Pancreas (tissue), 10 donors: ENCODE measurements at regions not wholly inside any gene's neighbourhood (a gene's known extent, or its start where the extent isn't known, plus 50 kb on each side); places are given as distances from the start of the nearest gene placed in this dataset.

Experiments used
- ATAC-seq, 4 donors: fragments of 200-7000 bp; cut with Tn5 transposase; one replicate each; pipeline versions ENCODE4 v1.8.0 to v1.9.1; 2020; ENCODE audit warnings: mild to moderate bottlenecking in 4 of 4, moderate library complexity in 4 of 4
- DNase-seq, 6 donors: peaks; one replicate each; pipeline ENCODE4 v3.0.0-alpha.2; 2020
- FAIRE-seq: peaks from 2 replicates; lab custom pipeline; 2012; peaks lifted over from hg19 to GRCh38; lab: Jason Lieb, UNC
- H3K27ac ChIP-seq, 4 donors: fragments of 200-600 bp; sonication (generic); 1 replicate in 3 of 4; 2 replicates in 1 of 4; pipeline versions ENCODE4 v1.5.0 to v1.8.0; 2020
- H3K27me3 ChIP-seq, 4 donors: fragments of 200-600 bp; one replicate each; pipeline ENCODE4 v1.8.0; 2021
- H3K36me3 ChIP-seq, 3 donors: fragments of 200-600 bp; sonication (generic) in 1 of 3; one replicate each; pipeline versions ENCODE4 v1.5.0 to v1.8.0; 2020 to 2021
- H3K4me1 ChIP-seq, 3 donors: fragments of 200-600 bp; one replicate each; pipeline ENCODE4 v1.8.0; 2021
- H3K4me3 ChIP-seq, 4 donors: fragments of 200-600 bp; sonication (generic) in 2 of 4; one replicate each; pipeline versions ENCODE4 v1.5.0 to v1.8.0; 2020 to 2021
- H3K9me3 ChIP-seq, 4 donors: fragments of 200-600 bp; one replicate each; pipeline ENCODE4 v1.8.0; 2021
- WGBS, 2 donors: extraction: QIAGEN DNeasy Blood & Tissue Kit; methylation state at CpG; one replicate each; pipeline ENCODE4 v1.1.7; 2013; 5-methylcytosine and 5-hydroxymethylcytosine counted together
- intact Hi-C, 3 donors: fragments of 100-400 bp; cut with DNase I; formaldehyde crosslinking; loops; one replicate each; pipeline versions ENCODE4 v1.11.1 to v1.14.2; 2022
- TF ChIP-seq, protein P1 (sequence below), 4 donors: fragments of 200-600 bp; sonication (generic) in 3 of 4; IDR thresholded peaks; one replicate each; pipeline versions ENCODE4 v1.5.0 to v1.8.0; 2021; ENCODE audit warnings: antibody characterized with exemption in 4 of 4
- donor health status: healthy with polysubstance abuse.
- donor health status: DM: no; HTN: no; CAD: no; lungs with moderate emphysema.
- donor health status: DM: no; HTN: no; CAD: no.
- donor health status: control.
- donor health status: control.
- donor health status: Bipolar disorder and iron deficiency.
- donor health status: DM: yes; HTN: yes; CAD: no.
- donor health status: DM: no; HTN: no; CAD: no.
- donor health status: DM: no; HTN: no; CAD: no.
- donor health status: DM: yes; HTN: yes; CAD: no.

DNA sequence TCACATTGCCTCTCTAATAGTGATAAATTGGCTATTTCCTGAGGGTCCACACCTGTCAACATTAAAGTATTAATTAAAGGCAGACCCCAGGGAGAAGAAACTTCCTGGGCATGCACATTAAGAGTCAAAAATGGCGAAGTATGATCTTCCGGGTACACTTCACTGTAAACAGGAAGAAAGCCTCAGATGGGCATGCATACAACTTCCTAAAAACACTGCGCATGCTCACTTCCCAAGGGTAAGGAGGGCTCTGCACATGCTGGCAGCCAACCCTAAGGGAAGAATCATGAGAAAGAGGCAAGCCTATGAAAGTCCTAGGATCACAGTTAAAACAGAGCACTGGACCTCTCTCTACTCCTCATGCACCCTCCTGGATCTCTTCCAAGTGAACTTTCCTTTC, 80.1 kb upstream of the IMMP2L start:
- Histone ChIP-seq H3K27ac (no peak overlapping the region), H3K9me3 (no peaks in the 10 kb centered on the region), H3K4me1 (no peaks in the 10 kb centered on the region), H3K4me3 (no peak overlapping the region), H3K27me3 (no peaks in the 10 kb centered on the region), H3K36me3 (no peaks in the 10 kb centered on the region)
- 86 to 89% methylated on average over 3 of the region's 3 CpGs for whole genome bisulfite sequencing, 2 donors
- no peak for FAIRE-seq
- no peak for DNase-seq
- intact Hi-C loops = no loop called here
- TF ChIP-seq, protein P1, sequence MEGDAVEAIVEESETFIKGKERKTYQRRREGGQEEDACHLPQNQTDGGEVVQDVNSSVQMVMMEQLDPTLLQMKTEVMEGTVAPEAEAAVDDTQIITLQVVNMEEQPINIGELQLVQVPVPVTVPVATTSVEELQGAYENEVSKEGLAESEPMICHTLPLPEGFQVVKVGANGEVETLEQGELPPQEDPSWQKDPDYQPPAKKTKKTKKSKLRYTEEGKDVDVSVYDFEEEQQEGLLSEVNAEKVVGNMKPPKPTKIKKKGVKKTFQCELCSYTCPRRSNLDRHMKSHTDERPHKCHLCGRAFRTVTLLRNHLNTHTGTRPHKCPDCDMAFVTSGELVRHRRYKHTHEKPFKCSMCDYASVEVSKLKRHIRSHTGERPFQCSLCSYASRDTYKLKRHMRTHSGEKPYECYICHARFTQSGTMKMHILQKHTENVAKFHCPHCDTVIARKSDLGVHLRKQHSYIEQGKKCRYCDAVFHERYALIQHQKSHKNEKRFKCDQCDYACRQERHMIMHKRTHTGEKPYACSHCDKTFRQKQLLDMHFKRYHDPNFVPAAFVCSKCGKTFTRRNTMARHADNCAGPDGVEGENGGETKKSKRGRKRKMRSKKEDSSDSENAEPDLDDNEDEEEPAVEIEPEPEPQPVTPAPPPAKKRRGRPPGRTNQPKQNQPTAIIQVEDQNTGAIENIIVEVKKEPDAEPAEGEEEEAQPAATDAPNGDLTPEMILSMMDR (IDR thresholded peaks at IDR 0.05) = no peak
- ATAC-seq = no peak

DNA sequence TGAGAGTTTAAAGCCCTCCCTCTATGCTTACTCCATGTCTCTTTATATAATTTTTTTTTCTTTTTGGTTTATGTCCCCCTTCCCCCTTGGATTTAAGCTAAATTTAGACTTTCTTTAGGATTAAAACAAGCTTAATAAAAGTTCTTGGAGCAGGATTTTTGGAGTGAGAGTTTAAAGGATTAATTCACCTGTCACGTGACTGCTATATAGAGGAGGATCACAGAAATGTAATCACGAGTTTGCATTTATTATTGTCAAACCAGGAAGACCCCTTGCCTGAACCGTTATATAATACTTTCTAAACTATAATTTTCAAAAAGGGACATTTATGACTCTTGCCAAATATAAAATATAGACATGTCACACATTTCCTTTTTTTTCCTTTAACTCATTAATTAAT, 78.1 kb upstream of the IMMP2L start:
- Histone ChIP-seq H3K4me1 (no peaks in the 10 kb centered on the region), H3K27me3 (no peaks in the 10 kb centered on the region), H3K27ac (no peak overlapping the region), H3K36me3 (no peaks in the 10 kb centered on the region), H3K4me3 (no peak overlapping the region), H3K9me3 (no peaks in the 10 kb centered on the region)
- ATAC-seq = no peak
- 47 to 61% methylated on average over 3 of the region's 3 CpGs for WGBS, 2 donors
- FAIRE-seq = no peak
- TF ChIP-seq, protein P1 (IDR thresholded peaks at IDR 0.05) = no peak
- DNase-seq = no peak
- intact Hi-C loops = no loop called here

DNA sequence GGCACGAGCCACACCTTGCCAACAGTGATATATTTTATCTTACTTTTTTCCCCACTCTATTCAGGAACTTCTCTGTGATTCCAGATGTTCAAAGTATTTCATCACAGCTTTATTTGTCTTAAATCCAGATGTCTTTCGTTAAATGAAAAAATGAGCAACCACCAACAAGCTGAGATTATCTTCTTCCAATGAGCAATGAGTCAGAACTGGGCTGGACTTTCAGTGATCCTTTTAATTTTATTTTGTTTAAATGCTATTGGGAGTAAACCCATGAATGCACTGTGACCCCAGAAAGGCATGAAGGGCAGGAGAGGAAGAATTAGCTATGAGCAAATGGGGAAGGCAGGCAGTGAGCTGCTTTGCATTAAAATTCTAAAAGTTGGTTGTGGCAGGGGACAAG, 77.6 kb upstream of the IMMP2L start:
- no peak for ATAC-seq
- 43 to 66% methylated on average over 2 of the region's 2 CpGs for WGBS, 2 donors
- no peak for DNase-seq
- no peaks in the 10 kb centered on the region for H3K36me3 ChIP-seq
- TF ChIP-seq, protein P1 (IDR thresholded peaks at IDR 0.05) = no peak
- intact Hi-C loops = no loop called here
- no peak overlapping the region for H3K4me3 ChIP-seq
- H3K27me3 ChIP-seq = no peaks in the 10 kb centered on the region
- H3K9me3 ChIP-seq = no peaks in the 10 kb centered on the region
- no peaks in the 10 kb centered on the region for H3K4me1 ChIP-seq
- H3K27ac ChIP-seq = no peak overlapping the region
- no peak for FAIRE-seq

DNA sequence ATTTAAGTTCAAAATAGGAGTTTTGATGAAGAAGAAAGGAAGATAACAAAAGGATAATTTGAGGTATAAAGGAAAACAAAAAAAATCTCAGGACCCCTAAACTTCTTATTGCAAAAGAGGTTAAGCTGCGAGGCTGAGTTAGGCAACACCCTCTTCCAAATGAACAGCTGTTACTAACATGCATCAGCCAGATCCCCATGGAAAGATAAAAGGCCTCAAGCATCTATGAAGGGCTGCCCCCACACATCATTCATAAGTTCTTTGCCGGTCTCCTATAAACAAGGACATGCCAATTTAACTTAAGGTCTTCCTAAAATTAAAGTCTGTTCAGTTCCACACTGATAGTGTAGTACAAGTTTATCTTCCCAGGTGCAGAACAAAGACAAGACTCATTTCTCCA, 75.8 kb upstream of the IMMP2L start:
- DNase-seq (no peak), FAIRE-seq (no peak), ATAC-seq (no peak)
- Histone ChIP-seq H3K4me1 (no peaks in the 10 kb centered on the region), H3K9me3 (no peaks in the 10 kb centered on the region), H3K27ac (no peak overlapping the region), H3K36me3 (no peaks in the 10 kb centered on the region), H3K4me3 (no peak overlapping the region), H3K27me3 (no peaks in the 10 kb centered on the region)
- WGBS, 2 donors = 57 to 59% methylated on average over 2 of the region's 2 CpGs
- TF ChIP-seq, protein P1 (IDR thresholded peaks at IDR 0.05) = no peak
- intact Hi-C loops = no loop called here

DNA sequence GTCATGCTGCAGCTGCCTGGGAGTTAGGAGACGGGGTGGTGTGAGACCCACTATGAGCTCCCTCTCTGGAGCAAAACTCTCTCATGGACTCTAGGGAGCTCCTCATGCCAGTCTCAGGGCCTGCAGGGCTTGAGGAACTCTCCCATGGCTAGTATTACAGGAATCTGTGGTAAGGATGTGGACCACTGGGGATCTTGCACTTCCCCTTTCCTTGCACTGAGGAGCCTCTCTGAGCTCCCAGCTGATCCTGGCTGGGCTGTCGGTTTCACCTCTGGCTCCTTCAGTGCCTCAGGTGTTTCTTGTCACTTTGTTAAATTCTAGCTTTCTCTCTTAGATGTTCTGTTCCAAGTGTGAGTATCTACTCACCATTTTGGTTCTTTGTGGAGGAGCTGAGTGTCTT, 71.6 kb upstream of the IMMP2L start:
- WGBS, 2 donors = 67 to 75% methylated on average over 2 of the region's 2 CpGs
- intact Hi-C loops = no loop called here
- TF ChIP-seq, protein P1 (IDR thresholded peaks at IDR 0.05) = no peak
- no peak overlapping the region for H3K27ac ChIP-seq
- H3K4me3 ChIP-seq = no peak overlapping the region
- H3K4me1 ChIP-seq = no peaks in the 10 kb centered on the region
- DNase-seq (no peak), ATAC-seq (no peak), FAIRE-seq (no peak)
- no peaks in the 10 kb centered on the region for H3K36me3 ChIP-seq
- no peaks in the 10 kb centered on the region for H3K9me3 ChIP-seq
- no peaks in the 10 kb centered on the region for H3K27me3 ChIP-seq
